DND-41 (cell line): ENCODE measurements at regions not wholly inside any gene's neighbourhood (a gene's known extent, or its start where the extent isn't known, plus 50 kb on each side); places are given as distances from the start of the nearest gene placed in this dataset.

Source experiments
- EZH2 ChIP-seq: IDR thresholded peaks from 3 replicates; pipeline ENCODE4 v1.6.1; 2012; ENCODE audit warnings: borderline replicate concordance, low read depth, mild to moderate bottlenecking, moderate library complexity, low read length, inconsistent platforms; ENCODE audit not compliant: severe bottlenecking
- TF ChIP-seq, protein P1 (sequence below): IDR thresholded peaks from 2 replicates; pipeline ENCODE4 v1.5.1; 2012; ENCODE audit warnings: borderline replicate concordance, low read length, moderate library complexity, mild to moderate bottlenecking; ENCODE audit not compliant: poor library complexity, severe bottlenecking; ENCODE audit errors: extremely low read depth

DNA sequence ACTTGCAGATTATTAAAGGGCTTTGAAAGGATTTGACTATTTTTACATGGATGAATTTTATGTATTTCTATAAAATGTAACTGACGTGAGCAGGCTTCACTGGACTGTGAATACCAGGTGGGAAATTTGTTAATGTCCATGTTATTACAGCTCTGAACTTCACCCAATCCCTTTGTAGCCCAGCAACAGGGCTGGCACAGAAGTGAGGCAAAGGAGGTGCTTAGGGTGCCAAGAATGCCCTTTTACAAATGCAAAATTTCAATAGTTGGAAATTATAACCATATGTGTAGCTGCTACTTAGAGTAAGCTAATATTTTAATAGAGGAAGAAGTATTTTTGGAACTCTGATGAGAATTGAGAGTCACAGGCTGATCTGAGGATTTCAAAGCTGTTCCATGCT is 53.7 kb upstream of the FAM98A start:
- TF ChIP-seq, protein P1, sequence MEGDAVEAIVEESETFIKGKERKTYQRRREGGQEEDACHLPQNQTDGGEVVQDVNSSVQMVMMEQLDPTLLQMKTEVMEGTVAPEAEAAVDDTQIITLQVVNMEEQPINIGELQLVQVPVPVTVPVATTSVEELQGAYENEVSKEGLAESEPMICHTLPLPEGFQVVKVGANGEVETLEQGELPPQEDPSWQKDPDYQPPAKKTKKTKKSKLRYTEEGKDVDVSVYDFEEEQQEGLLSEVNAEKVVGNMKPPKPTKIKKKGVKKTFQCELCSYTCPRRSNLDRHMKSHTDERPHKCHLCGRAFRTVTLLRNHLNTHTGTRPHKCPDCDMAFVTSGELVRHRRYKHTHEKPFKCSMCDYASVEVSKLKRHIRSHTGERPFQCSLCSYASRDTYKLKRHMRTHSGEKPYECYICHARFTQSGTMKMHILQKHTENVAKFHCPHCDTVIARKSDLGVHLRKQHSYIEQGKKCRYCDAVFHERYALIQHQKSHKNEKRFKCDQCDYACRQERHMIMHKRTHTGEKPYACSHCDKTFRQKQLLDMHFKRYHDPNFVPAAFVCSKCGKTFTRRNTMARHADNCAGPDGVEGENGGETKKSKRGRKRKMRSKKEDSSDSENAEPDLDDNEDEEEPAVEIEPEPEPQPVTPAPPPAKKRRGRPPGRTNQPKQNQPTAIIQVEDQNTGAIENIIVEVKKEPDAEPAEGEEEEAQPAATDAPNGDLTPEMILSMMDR: no peak
- TF ChIP-seq EZH2: no peak
